ENCODE measurements at regions not wholly inside any gene's neighbourhood (a gene's known extent, or its start where the extent isn't known, plus 50 kb on each side); places are given as distances from the start of the nearest gene placed in this dataset.

DNA sequence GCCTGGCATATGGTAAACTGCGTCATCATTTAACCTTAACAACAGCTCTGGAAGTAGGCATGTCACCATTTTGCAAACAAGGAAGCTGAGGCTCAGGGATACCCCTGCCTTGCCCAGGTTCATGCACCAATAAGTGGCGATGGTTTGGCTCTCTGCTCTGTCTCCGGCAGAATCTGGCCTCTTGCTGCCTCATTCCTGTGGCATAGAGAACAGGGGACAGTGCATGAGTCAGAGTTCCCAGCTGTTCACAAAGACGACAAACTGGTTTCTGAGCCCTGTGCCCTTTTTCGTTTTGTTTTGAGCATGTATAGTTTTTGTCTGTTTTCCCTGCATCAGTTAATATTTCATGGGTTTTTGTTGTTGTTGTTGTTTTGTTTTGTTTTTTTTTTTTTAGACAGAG lies 236.8 kb downstream of the OPA1 start:
- no peak overlapping the region for H3K27ac Mint-ChIP-seq
- Histone ChIP-seq H3K36me3 (ENCODE audit: insufficient read depth) (no peaks in the 10 kb centered on the region), H3K9me2 (ENCODE audit: insufficient read depth) (no peaks in the 10 kb centered on the region), H3K79me2 (replicated peaks; ENCODE audit: insufficient read depth) (no peaks in the 10 kb centered on the region), H3K4me1 (ENCODE audit: insufficient read depth) (peaks cover 17% of the 10 kb centered on the region), H3F3A (replicated peaks; ENCODE audit: low read depth) (no peaks in the 10 kb centered on the region), H2AFZ (no peak overlapping the region), H3K27ac (ENCODE audit: low read depth) (no peak overlapping the region), H3K4me3 (no peak overlapping the region), H3K27me3 (ENCODE audit: insufficient read depth) (no peaks in the 10 kb centered on the region), H4K20me1 (replicated peaks; ENCODE audit: insufficient read depth) (no peaks in the 10 kb centered on the region), H3K4me2 (no peak overlapping the region)
- H3K4me3 Mint-ChIP-seq = no peak overlapping the region
- peaks cover 5% of the 10 kb centered on the region; the same call in 1 of the 3 replicates for H3K36me3 Mint-ChIP-seq (ENCODE audit: low read depth)
- H3K4me1 Mint-ChIP-seq = peaks cover 24% of the 10 kb centered on the region
- H3K9me3 Mint-ChIP-seq = no peaks in the 10 kb centered on the region; the same call in 2 of the 3 replicates
- H3K27me3 Mint-ChIP-seq (ENCODE audit: insufficient read depth, low read depth, poor library complexity) = peaks cover 8% of the 10 kb centered on the region
- no peak for DNase-seq (ENCODE audit: low spot score)
- TF ChIP-seq, protein P1, sequence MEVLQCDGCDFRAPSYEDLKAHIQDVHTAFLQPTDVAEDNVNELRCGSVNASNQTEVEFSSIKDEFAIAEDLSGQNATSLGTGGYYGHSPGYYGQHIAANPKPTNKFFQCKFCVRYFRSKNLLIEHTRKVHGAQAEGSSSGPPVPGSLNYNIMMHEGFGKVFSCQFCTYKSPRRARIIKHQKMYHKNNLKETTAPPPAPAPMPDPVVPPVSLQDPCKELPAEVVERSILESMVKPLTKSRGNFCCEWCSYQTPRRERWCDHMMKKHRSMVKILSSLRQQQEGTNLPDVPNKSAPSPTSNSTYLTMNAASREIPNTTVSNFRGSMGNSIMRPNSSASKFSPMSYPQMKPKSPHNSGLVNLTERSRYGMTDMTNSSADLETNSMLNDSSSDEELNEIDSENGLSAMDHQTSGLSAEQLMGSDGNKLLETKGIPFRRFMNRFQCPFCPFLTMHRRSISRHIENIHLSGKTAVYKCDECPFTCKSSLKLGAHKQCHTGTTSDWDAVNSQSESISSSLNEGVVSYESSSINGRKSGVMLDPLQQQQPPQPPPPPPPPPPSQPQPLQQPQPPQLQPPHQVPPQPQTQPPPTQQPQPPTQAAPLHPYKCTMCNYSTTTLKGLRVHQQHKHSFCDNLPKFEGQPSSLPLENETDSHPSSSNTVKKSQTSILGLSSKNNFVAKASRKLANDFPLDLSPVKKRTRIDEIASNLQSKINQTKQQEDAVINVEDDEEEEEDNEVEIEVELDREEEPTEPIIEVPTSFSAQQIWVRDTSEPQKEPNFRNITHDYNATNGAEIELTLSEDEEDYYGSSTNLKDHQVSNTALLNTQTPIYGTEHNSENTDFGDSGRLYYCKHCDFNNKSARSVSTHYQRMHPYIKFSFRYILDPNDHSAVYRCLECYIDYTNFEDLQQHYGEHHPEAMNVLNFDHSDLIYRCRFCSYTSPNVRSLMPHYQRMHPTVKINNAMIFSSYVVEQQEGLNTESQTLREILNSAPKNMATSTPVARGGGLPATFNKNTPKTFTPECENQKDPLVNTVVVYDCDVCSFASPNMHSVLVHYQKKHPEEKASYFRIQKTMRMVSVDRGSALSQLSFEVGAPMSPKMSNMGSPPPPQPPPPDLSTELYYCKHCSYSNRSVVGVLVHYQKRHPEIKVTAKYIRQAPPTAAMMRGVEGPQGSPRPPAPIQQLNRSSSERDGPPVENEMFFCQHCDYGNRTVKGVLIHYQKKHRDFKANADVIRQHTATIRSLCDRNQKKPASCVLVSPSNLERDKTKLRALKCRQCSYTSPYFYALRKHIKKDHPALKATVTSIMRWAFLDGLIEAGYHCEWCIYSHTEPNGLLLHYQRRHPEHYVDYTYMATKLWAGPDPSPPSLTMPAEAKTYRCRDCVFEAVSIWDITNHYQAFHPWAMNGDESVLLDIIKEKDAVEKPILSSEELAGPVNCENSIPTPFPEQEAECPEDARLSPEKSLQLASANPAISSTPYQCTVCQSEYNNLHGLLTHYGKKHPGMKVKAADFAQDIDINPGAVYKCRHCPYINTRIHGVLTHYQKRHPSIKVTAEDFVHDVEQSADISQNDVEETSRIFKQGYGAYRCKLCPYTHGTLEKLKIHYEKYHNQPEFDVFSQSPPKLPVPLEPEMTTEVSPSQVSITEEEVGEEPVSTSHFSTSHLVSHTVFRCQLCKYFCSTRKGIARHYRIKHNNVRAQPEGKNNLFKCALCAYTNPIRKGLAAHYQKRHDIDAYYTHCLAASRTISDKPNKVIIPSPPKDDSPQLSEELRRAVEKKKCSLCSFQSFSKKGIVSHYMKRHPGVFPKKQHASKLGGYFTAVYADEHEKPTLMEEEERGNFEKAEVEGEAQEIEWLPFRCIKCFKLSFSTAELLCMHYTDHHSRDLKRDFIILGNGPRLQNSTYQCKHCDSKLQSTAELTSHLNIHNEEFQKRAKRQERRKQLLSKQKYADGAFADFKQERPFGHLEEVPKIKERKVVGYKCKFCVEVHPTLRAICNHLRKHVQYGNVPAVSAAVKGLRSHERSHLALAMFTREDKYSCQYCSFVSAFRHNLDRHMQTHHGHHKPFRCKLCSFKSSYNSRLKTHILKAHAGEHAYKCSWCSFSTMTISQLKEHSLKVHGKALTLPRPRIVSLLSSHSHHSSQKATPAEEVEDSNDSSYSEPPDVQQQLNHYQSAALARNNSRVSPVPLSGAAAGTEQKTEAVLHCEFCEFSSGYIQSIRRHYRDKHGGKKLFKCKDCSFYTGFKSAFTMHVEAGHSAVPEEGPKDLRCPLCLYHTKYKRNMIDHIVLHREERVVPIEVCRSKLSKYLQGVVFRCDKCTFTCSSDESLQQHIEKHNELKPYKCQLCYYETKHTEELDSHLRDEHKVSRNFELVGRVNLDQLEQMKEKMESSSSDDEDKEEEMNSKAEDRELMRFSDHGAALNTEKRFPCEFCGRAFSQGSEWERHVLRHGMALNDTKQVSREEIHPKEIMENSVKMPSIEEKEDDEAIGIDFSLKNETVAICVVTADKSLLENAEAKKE (CRISPR knock-in tag; IDR thresholded peaks at IDR 0.05) = no peak
- TF ChIP-seq JUNB (IDR thresholded peaks at IDR 0.05; ENCODE audit: unreplicated experiment) (no peak), STAT1 (IDR thresholded peaks at IDR 0.05; ENCODE audit: unreplicated experiment) (no peak), EZH2phosphoT487 (IDR thresholded peaks at IDR 0.05; ENCODE audit: unreplicated experiment) (no peak), CREB1 (CRISPR knock-in tag; IDR thresholded peaks at IDR 0.05; ENCODE audit: low read depth) (no peak), EZH2 (IDR thresholded peaks at IDR 0.05; ENCODE audit: low read depth, unreplicated experiment) (no peak), POLR2AphosphoS5 (IDR thresholded peaks at IDR 0.05; ENCODE audit: low read depth) (no peak), ZNF114 (CRISPR knock-in tag; IDR thresholded peaks at IDR 0.05) (no peak), ZNF331 (CRISPR knock-in tag; IDR thresholded peaks at IDR 0.05; ENCODE audit: low read depth) (no peak), NANOG (IDR thresholded peaks at IDR 0.05; ENCODE audit: borderline replicate concordance) (no peak)
- TF ChIP-seq, protein P2, sequence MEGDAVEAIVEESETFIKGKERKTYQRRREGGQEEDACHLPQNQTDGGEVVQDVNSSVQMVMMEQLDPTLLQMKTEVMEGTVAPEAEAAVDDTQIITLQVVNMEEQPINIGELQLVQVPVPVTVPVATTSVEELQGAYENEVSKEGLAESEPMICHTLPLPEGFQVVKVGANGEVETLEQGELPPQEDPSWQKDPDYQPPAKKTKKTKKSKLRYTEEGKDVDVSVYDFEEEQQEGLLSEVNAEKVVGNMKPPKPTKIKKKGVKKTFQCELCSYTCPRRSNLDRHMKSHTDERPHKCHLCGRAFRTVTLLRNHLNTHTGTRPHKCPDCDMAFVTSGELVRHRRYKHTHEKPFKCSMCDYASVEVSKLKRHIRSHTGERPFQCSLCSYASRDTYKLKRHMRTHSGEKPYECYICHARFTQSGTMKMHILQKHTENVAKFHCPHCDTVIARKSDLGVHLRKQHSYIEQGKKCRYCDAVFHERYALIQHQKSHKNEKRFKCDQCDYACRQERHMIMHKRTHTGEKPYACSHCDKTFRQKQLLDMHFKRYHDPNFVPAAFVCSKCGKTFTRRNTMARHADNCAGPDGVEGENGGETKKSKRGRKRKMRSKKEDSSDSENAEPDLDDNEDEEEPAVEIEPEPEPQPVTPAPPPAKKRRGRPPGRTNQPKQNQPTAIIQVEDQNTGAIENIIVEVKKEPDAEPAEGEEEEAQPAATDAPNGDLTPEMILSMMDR (conservative IDR thresholded peaks at IDR 0.05; ENCODE audit: low read depth in 2 of 2) = no peak
- TF ChIP-seq, protein P3, sequence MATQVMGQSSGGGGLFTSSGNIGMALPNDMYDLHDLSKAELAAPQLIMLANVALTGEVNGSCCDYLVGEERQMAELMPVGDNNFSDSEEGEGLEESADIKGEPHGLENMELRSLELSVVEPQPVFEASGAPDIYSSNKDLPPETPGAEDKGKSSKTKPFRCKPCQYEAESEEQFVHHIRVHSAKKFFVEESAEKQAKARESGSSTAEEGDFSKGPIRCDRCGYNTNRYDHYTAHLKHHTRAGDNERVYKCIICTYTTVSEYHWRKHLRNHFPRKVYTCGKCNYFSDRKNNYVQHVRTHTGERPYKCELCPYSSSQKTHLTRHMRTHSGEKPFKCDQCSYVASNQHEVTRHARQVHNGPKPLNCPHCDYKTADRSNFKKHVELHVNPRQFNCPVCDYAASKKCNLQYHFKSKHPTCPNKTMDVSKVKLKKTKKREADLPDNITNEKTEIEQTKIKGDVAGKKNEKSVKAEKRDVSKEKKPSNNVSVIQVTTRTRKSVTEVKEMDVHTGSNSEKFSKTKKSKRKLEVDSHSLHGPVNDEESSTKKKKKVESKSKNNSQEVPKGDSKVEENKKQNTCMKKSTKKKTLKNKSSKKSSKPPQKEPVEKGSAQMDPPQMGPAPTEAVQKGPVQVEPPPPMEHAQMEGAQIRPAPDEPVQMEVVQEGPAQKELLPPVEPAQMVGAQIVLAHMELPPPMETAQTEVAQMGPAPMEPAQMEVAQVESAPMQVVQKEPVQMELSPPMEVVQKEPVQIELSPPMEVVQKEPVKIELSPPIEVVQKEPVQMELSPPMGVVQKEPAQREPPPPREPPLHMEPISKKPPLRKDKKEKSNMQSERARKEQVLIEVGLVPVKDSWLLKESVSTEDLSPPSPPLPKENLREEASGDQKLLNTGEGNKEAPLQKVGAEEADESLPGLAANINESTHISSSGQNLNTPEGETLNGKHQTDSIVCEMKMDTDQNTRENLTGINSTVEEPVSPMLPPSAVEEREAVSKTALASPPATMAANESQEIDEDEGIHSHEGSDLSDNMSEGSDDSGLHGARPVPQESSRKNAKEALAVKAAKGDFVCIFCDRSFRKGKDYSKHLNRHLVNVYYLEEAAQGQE (IDR thresholded peaks at IDR 0.05; ENCODE audit: unreplicated experiment) = no peak
- TF ChIP-seq, protein P4, sequence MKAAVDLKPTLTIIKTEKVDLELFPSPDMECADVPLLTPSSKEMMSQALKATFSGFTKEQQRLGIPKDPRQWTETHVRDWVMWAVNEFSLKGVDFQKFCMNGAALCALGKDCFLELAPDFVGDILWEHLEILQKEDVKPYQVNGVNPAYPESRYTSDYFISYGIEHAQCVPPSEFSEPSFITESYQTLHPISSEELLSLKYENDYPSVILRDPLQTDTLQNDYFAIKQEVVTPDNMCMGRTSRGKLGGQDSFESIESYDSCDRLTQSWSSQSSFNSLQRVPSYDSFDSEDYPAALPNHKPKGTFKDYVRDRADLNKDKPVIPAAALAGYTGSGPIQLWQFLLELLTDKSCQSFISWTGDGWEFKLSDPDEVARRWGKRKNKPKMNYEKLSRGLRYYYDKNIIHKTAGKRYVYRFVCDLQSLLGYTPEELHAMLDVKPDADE (IDR thresholded peaks at IDR 0.05) = no peak
- no peak for ATAC-seq
